Endothelial cell of umbilical vein (primary cell): ENCODE measurements at regions not wholly inside any gene's neighbourhood (a gene's known extent, or its start where the extent isn't known, plus 50 kb on each side); places are given as distances from the start of the nearest gene placed in this dataset.

Experiments used
- BruUV-seq: library from RNA; stranded (reverse); fragments of 400-500 nt; replicated peaks from 2 replicates; lab custom pipeline; 2021; lab: Mats Ljungman, UMichigan
- CTCF ChIA-PET: fragments of 300-600, 350-600 bp; sonication (Branson Sonifier 250); formaldehyde crosslinking; loops from one replicate; lab custom pipeline; 2021; ENCODE audit warnings: antibody characterized with exemption, inconsistent platforms; lab: Charles Lee
- POLR2A ChIA-PET: fragments of 300-600, 350-600 bp; sonication (Branson Sonifier 250); formaldehyde crosslinking; loops from one replicate; lab custom pipeline; 2021; ENCODE audit warnings: antibody characterized with exemption, inconsistent platforms; lab: Charles Lee
- DNase-seq: peaks from one replicate; pipeline ENCODE4 v3.0.0-alpha.2; 2011; ENCODE audit warnings: low read depth, low spot score
- FAIRE-seq: peaks from 2 replicates; lab custom pipeline; 2011; peaks lifted over from hg19 to GRCh38; lab: Jason Lieb, UNC
- H2AFZ ChIP-seq: 2 replicates; pipeline ENCODE4 v1.6.0; 2012; ENCODE audit warnings: low read depth, low read length, control low read depth, inconsistent platforms
- H3K27ac ChIP-seq: 2 replicates; pipeline ENCODE4 v1.5.1; 2011; ENCODE audit warnings: low read depth, mild to moderate bottlenecking, control low read depth, low read length, moderate library complexity; ENCODE audit not compliant: insufficient read depth
- H3K27me3 ChIP-seq, 2 experiments: 2 replicates each; pipeline versions ENCODE4 v1.6.0 to v1.6.1; 2011; ENCODE audit warnings: low read length in 2 of 2, mixed read lengths in 1 of 2; ENCODE audit not compliant: control insufficient read depth in 2 of 2, insufficient read depth in 2 of 2
- H3K36me3 ChIP-seq, 2 experiments: 2 replicates in 1 of 2; 3 replicates in 1 of 2; pipeline ENCODE4 v1.5.1; 2011; ENCODE audit warnings: low read length in 2 of 2, mild to moderate bottlenecking in 1 of 2, moderate library complexity in 1 of 2; ENCODE audit not compliant: control insufficient read depth in 2 of 2, insufficient read depth in 2 of 2; ENCODE audit errors: extremely low read depth in 1 of 2
- H3K4me1 ChIP-seq: 3 replicates; pipeline ENCODE4 v1.5.1; 2011; ENCODE audit warnings: mild to moderate bottlenecking, low read length; ENCODE audit not compliant: control insufficient read depth, insufficient read depth; ENCODE audit errors: extremely low read depth
- H3K4me2 ChIP-seq: 2 replicates; pipeline ENCODE4 v1.6.1; 2011; ENCODE audit warnings: low read length, control low read depth, mixed read lengths; ENCODE audit not compliant: insufficient read depth
- H3K4me3 ChIP-seq, 3 experiments: fragments of 200-600 bp in 1 of 3; sonication (generic), shearing (Covaris generic) in 1 of 3; replicated peaks in 1 of 3; 2 replicates each; pipeline ENCODE4 v1.5.1; 2011 to 2016; ENCODE audit warnings: control low read depth in 3 of 3, low read length in 3 of 3, mild to moderate bottlenecking in 2 of 3, inconsistent platforms in 1 of 3, low read depth in 1 of 3, moderate library complexity in 1 of 3; ENCODE audit not compliant: insufficient read depth in 1 of 3
- H3K79me2 ChIP-seq: 2 replicates; pipeline ENCODE4 v1.6.0; 2012; ENCODE audit warnings: low read length, inconsistent platforms; ENCODE audit not compliant: control insufficient read depth, insufficient read depth
- H3K9ac ChIP-seq: replicated peaks from 2 replicates; pipeline ENCODE3; 2011; ENCODE audit warnings: low read length, control low read depth; ENCODE audit not compliant: insufficient read depth; ENCODE audit errors: extremely low read depth
- H3K9me1 ChIP-seq: replicated peaks from 3 replicates; pipeline ENCODE4 v1.6.0; 2011; ENCODE audit warnings: mild to moderate bottlenecking, low read length; ENCODE audit not compliant: control insufficient read depth, insufficient read depth; ENCODE audit errors: extremely low read depth
- H3K9me3 ChIP-seq: replicated peaks from 2 replicates; pipeline ENCODE4 v1.5.1; 2012; ENCODE audit warnings: low read length, inconsistent platforms; ENCODE audit not compliant: control insufficient read depth, insufficient read depth
- H4K20me1 ChIP-seq: replicated peaks from 2 replicates; pipeline ENCODE3; 2011; ENCODE audit warnings: mild to moderate bottlenecking, low read length; ENCODE audit not compliant: control insufficient read depth, insufficient read depth; ENCODE audit errors: extremely low read depth
- CTCF ChIP-seq, 2 donors: IDR thresholded peaks; 1 replicate in 1 of 2; 2 replicates in 1 of 2; pipeline ENCODE4 v1.5.1; 2011; ENCODE audit warnings: low read length in 2 of 2, mild to moderate bottlenecking in 2 of 2, moderate library complexity in 2 of 2, control low read depth in 1 of 2, inconsistent platforms in 1 of 2, low read depth in 1 of 2; ENCODE audit not compliant: insufficient read depth in 1 of 2; ENCODE audit errors: extremely low read depth in 1 of 2
- EZH2 ChIP-seq: IDR thresholded peaks from 2 replicates; pipeline ENCODE4 v1.6.1; 2012; ENCODE audit warnings: borderline replicate concordance, low read depth, mild to moderate bottlenecking, moderate library complexity, low read length, inconsistent platforms; ENCODE audit not compliant: severe bottlenecking
- FOS ChIP-seq: IDR thresholded peaks from 2 replicates; pipeline ENCODE4 v1.6.1; 2011; ENCODE audit warnings: mild to moderate bottlenecking, low read length, moderate library complexity, borderline replicate concordance; ENCODE audit not compliant: insufficient read depth
- GATA2 ChIP-seq: IDR thresholded peaks from 2 replicates; pipeline ENCODE4 v1.7.0; 2011; ENCODE audit warnings: low read depth, mild to moderate bottlenecking, moderate library complexity, mixed read lengths, low read length; ENCODE audit not compliant: insufficient read length, insufficient read depth
- JUN ChIP-seq: IDR thresholded peaks from 2 replicates; pipeline ENCODE4 v1.6.1; 2011; ENCODE audit warnings: borderline replicate concordance, low read depth; ENCODE audit not compliant: insufficient read length, insufficient read depth
- MAX ChIP-seq: IDR thresholded peaks from 2 replicates; pipeline ENCODE4 v1.6.1; 2011; ENCODE audit not compliant: insufficient read depth, insufficient read length
- MYC ChIP-seq: IDR thresholded peaks from one replicate; pipeline ENCODE4 v1.6.1; 2011; ENCODE audit warnings: mild to moderate bottlenecking, low read depth, low read length
- POLR2A ChIP-seq: IDR thresholded peaks from 2 replicates; pipeline ENCODE4 v1.6.1; 2012; ENCODE audit warnings: low read depth, mild to moderate bottlenecking, control low read depth, low read length
- POLR2AphosphoS5 ChIP-seq: IDR thresholded peaks from 2 replicates; pipeline ENCODE4 v1.6.1; 2012; ENCODE audit warnings: low read depth, mild to moderate bottlenecking, control low read depth, low read length, moderate library complexity; ENCODE audit not compliant: insufficient read depth
- dilution Hi-C: fragments of 300-500 bp; cut with MboI; formaldehyde crosslinking; loops from one replicate; pipeline ENCODE4 v1.15.0; 2019; ENCODE audit warnings: low sequenced_read_pairs; ENCODE audit not compliant: extremely low pct_ligation_motif_present
- intact Hi-C: fragments of 100-400 bp; cut with micrococcal nuclease; formaldehyde crosslinking; loops from one replicate; pipeline ENCODE4 v1.10.0; 2022

DNA sequence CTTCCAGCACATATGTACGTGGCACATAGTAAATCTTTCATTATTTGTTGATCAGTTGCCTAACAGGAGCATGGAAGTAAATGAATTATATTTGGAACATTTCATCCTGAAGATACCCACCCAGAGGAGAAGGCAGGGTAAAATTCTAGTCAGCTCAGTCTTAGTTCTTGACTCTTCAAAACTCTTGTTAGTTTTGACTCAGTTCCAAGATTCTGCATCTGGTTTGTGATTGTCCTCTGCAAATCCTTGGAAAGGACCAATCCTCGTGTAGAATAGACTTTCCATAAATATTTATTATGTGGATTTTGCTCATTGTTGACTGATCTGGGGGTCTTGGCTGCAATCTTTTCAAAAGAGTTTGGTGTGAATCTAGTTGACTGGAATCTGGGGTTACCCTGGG is 257.5 kb upstream of the FAT1 start:
- no peaks in the 10 kb centered on the region for H3K27me3 ChIP-seq
- H3K79me2 ChIP-seq: no peaks in the 10 kb centered on the region
- no peak overlapping the region for H3K9ac ChIP-seq
- ChIA-PET POLR2A (no interaction called here), CTCF (no interaction called here)
- H3K27ac ChIP-seq: no peak overlapping the region
- no peak for TF ChIP-seq MAX
- no peak for TF ChIP-seq CTCF (IDR thresholded peaks at IDR 0.05; ENCODE audit: extremely low read depth in 1 of 2, insufficient read depth in 1 of 2, low read depth in 1 of 2, low read length in 2 of 2)
- no peak for TF ChIP-seq POLR2AphosphoS5
- TF ChIP-seq GATA2: no peak
- no peak for TF ChIP-seq FOS
- no peak for TF ChIP-seq EZH2
- TF ChIP-seq JUN: no peak
- no peak for TF ChIP-seq MYC
- no peak for TF ChIP-seq POLR2A
- no peak overlapping the region for H2AFZ ChIP-seq
- FAIRE-seq: no peak
- peaks cover 2% of the 10 kb centered on the region for H3K9me3 ChIP-seq
- H3K36me3 ChIP-seq: no peaks in the 10 kb centered on the region
- DNase-seq: no peak
- no peaks in the 10 kb centered on the region for H4K20me1 ChIP-seq
- dilution Hi-C loops (no loop called here), intact Hi-C loops (no loop called here)
- no TSS peak for BruUV-seq
- no peaks in the 10 kb centered on the region for H3K4me1 ChIP-seq
- no peaks in the 10 kb centered on the region for H3K9me1 ChIP-seq
- no peak overlapping the region for H3K4me3 ChIP-seq
- no peak overlapping the region for H3K4me2 ChIP-seq
